HEK293 (cell line): ENCODE measurements at regions not wholly inside any gene's neighbourhood (a gene's known extent, or its start where the extent isn't known, plus 50 kb on each side); places are given as distances from the start of the nearest gene placed in this dataset.

ENCODE experiments used
- CTCF ChIA-PET: fragments of 350-600 bp; formaldehyde crosslinking; extraction: SDS; loops from one replicate; lab custom pipeline; 2021; ENCODE audit warnings: antibody characterized with exemption; lab: Yijun Ruan, JAX
- POLR2A ChIA-PET: fragments of 300-600 bp; formaldehyde crosslinking; extraction: SDS; loops from one replicate; lab custom pipeline; 2020; ENCODE audit warnings: antibody characterized with exemption, inconsistent platforms; lab: Yijun Ruan, JAX
- H3K27ac ChIP-seq: fragments of 200-500 bp; sonication (Bioruptor generic); 2 replicates; pipeline ENCODE4 v1.5.1; 2014; ENCODE audit warnings: low read depth, low read length, control low read depth, inconsistent platforms; ENCODE audit errors: extremely low read depth
- H3K36me3 ChIP-seq, 2 experiments: fragments of 200-500 bp in 1 of 2; sonication (Bioruptor generic) in 1 of 2; 1 replicate in 1 of 2; 2 replicates in 1 of 2; pipeline ENCODE4 v1.5.1; 2014 to 2017; ENCODE audit warnings: inconsistent platforms in 2 of 2, low read length in 2 of 2; ENCODE audit not compliant: control insufficient read depth in 2 of 2, insufficient read depth in 1 of 2
- H3K4me1 ChIP-seq: fragments of 200-500 bp; sonication (Bioruptor generic); 2 replicates; pipeline ENCODE4 v1.5.1; 2014; ENCODE audit warnings: mild to moderate bottlenecking, low read length, inconsistent platforms; ENCODE audit not compliant: control insufficient read depth, insufficient read depth
- H3K4me3 ChIP-seq: 2 replicates; pipeline ENCODE4 v1.5.1; 2011; ENCODE audit warnings: low read depth, mild to moderate bottlenecking, control low read depth, low read length, moderate library complexity
- H3K9me3 ChIP-seq: fragments of 200-500 bp; sonication (Bioruptor generic); 2 replicates; pipeline ENCODE4 v1.5.1; 2014; ENCODE audit warnings: low read depth, low read length, inconsistent platforms; ENCODE audit not compliant: control insufficient read depth, insufficient read depth
- KLF16 ChIP-seq: fragments of 450-650 bp; formaldehyde crosslinking; IDR thresholded peaks from 2 replicates; pipeline ENCODE4 v1.5.1; 2017; ENCODE audit warnings: missing biosample characterization, missing genetic modification characterization
- ZBTB20 ChIP-seq: fragments of 450-650 bp; formaldehyde crosslinking; IDR thresholded peaks from 2 replicates; pipeline ENCODE4 v1.5.1; 2016; ENCODE audit warnings: missing biosample characterization, missing genetic modification characterization
- ZNF138 ChIP-seq: fragments of 450-650 bp; formaldehyde crosslinking; IDR thresholded peaks from 2 replicates; pipeline ENCODE4 v1.5.1; 2016; ENCODE audit warnings: missing biosample characterization, missing genetic modification characterization, borderline replicate concordance
- ZNF175 ChIP-seq: fragments of 450-650 bp; formaldehyde crosslinking; IDR thresholded peaks from 2 replicates; pipeline ENCODE4 v1.5.1; 2016; ENCODE audit warnings: missing biosample characterization, missing genetic modification characterization
- ZNF501 ChIP-seq: fragments of 450-650 bp; formaldehyde crosslinking; IDR thresholded peaks from 2 replicates; pipeline ENCODE4 v1.5.1; 2016; ENCODE audit warnings: missing biosample characterization, missing genetic modification characterization
- ZNF510 ChIP-seq: fragments of 450-650 bp; formaldehyde crosslinking; IDR thresholded peaks from 2 replicates; pipeline ENCODE4 v1.5.1; 2018; ENCODE audit warnings: mild to moderate bottlenecking, missing genetic modification characterization, missing biosample characterization; ENCODE audit not compliant: insufficient replicate concordance
- ZNF571 ChIP-seq: fragments of 450-650 bp; formaldehyde crosslinking; IDR thresholded peaks from 2 replicates; pipeline ENCODE4 v1.5.0; 2017; ENCODE audit warnings: missing biosample characterization, missing genetic modification characterization
- ZNF626 ChIP-seq: fragments of 450-650 bp; sonication (Bioruptor Pico); formaldehyde crosslinking; IDR thresholded peaks from 2 replicates; pipeline ENCODE4 v1.5.1; 2018; ENCODE audit warnings: missing biosample characterization, missing genetic modification characterization, inconsistent platforms
- ZNF768 ChIP-seq: fragments of 450-650 bp; formaldehyde crosslinking; IDR thresholded peaks from 2 replicates; pipeline ENCODE4 v1.5.1; 2018; ENCODE audit warnings: missing biosample characterization, mild to moderate bottlenecking, missing genetic modification characterization
- ZNF791 ChIP-seq: fragments of 450-650 bp; formaldehyde crosslinking; IDR thresholded peaks from 2 replicates; pipeline ENCODE4 v1.5.1; 2016; ENCODE audit warnings: missing biosample characterization, missing genetic modification characterization
- ZNF792 ChIP-seq: fragments of 450-650 bp; formaldehyde crosslinking; IDR thresholded peaks from 2 replicates; pipeline ENCODE4 v1.5.1; 2016; ENCODE audit warnings: missing biosample characterization, missing genetic modification characterization
- ZSCAN16 ChIP-seq: fragments of 450-650 bp; formaldehyde crosslinking; IDR thresholded peaks from 2 replicates; pipeline ENCODE4 v1.5.1; 2016; ENCODE audit warnings: missing biosample characterization, missing genetic modification characterization
- TF ChIP-seq, protein P1 (sequence below): IDR thresholded peaks from 2 replicates; pipeline ENCODE4 v1.6.1; 2011; ENCODE audit warnings: mild to moderate bottlenecking, low read depth, low read length, borderline replicate concordance
- TF ChIP-seq, protein P2 (sequence below): fragments of 450-650 bp; formaldehyde crosslinking; IDR thresholded peaks from 2 replicates; pipeline ENCODE4 v1.5.1; 2016; ENCODE audit warnings: missing biosample characterization, missing genetic modification characterization
- TF ChIP-seq, protein P3 (sequence below): fragments of 450-650 bp; formaldehyde crosslinking; IDR thresholded peaks from 2 replicates; pipeline ENCODE4 v1.5.1; 2016; ENCODE audit warnings: missing biosample characterization, missing genetic modification characterization
- TF ChIP-seq, protein P4 (sequence below): fragments of 450-650 bp; formaldehyde crosslinking; IDR thresholded peaks from 2 replicates; pipeline ENCODE4 v1.5.1; 2016; ENCODE audit warnings: missing biosample characterization, missing genetic modification characterization
- TF ChIP-seq, protein P5 (sequence below): fragments of 450-650 bp; formaldehyde crosslinking; IDR thresholded peaks from 2 replicates; pipeline ENCODE4 v1.5.1; 2016; ENCODE audit warnings: missing biosample characterization, missing genetic modification characterization
- TF ChIP-seq, protein P6 (sequence below): fragments of 450-650 bp; formaldehyde crosslinking; IDR thresholded peaks from 2 replicates; pipeline ENCODE4 v1.5.1; 2016; ENCODE audit warnings: missing biosample characterization, missing genetic modification characterization

DNA sequence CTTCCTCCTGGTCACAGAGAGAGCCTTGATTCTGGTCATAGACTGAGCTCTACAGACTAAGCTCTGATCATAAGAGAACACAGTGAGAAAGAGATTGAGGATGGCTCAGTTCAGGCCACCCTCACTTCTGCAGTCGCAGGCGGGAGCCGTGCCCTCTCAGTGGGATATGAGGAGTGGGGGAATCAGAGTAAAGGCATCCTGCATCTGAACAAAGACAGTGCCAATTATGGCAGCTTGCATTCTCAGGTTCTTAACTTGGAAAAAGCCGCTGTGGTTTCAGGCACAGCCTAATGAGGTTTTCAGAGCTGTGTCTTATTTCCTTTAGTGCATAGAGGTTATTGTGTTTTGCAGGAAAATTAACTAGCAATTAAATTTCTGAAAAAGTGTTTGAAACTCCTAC, 134.4 kb upstream of the NLRP1 start (continued):
- TF ChIP-seq ZNF792 (tag by site-specific recombination) (no peak), ZBTB20 (tag by site-specific recombination) (no peak), ZNF768 (tag by site-specific recombination) (no peak), KLF16 (tag by site-specific recombination) (no peak)
- TF ChIP-seq, protein P1, sequence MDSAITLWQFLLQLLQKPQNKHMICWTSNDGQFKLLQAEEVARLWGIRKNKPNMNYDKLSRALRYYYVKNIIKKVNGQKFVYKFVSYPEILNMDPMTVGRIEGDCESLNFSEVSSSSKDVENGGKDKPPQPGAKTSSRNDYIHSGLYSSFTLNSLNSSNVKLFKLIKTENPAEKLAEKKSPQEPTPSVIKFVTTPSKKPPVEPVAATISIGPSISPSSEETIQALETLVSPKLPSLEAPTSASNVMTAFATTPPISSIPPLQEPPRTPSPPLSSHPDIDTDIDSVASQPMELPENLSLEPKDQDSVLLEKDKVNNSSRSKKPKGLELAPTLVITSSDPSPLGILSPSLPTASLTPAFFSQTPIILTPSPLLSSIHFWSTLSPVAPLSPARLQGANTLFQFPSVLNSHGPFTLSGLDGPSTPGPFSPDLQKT = no peak

DNA sequence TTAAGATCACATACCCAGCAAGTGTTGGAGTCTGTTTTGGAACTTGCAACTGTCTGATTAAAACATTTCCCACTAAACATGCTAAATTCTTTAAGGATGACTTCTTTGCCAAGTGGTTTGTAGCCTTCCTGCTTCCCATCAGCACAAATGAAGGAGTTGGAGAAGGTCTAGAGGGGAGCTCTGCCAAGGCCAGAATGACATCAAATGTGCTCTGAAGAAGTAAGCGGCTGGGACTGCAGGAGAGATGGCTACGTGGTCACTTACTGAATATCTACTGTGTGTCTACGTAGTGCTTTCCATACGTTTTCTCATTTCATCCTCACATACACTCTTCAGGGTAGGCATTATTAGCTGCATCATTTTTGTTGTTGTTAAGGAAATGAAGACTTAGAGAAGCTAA, 135.7 kb upstream of the NLRP1 start:
- ChIA-PET POLR2A (no interaction called here), CTCF (interaction anchor here (2.5 kb wide), 1 partner anchor 13 kb away, joined by 6 read pairs; no protein-coding TSS in a partner anchor)
- H3K36me3 ChIP-seq = no peaks in the 10 kb centered on the region
- no peak overlapping the region for H3K4me3 ChIP-seq
- H3K9me3 ChIP-seq = no peaks in the 10 kb centered on the region
- TF ChIP-seq ZNF626 (tag by site-specific recombination) (no peak), ZNF571 (tag by site-specific recombination) (no peak), ZNF175 (tag by site-specific recombination) (no peak), ZNF791 (tag by site-specific recombination) (no peak), ZNF501 (tag by site-specific recombination) (no peak), ZSCAN16 (tag by site-specific recombination) (no peak), ZNF510 (no peak), ZNF138 (tag by site-specific recombination) (no peak)
- TF ChIP-seq, protein P2, sequence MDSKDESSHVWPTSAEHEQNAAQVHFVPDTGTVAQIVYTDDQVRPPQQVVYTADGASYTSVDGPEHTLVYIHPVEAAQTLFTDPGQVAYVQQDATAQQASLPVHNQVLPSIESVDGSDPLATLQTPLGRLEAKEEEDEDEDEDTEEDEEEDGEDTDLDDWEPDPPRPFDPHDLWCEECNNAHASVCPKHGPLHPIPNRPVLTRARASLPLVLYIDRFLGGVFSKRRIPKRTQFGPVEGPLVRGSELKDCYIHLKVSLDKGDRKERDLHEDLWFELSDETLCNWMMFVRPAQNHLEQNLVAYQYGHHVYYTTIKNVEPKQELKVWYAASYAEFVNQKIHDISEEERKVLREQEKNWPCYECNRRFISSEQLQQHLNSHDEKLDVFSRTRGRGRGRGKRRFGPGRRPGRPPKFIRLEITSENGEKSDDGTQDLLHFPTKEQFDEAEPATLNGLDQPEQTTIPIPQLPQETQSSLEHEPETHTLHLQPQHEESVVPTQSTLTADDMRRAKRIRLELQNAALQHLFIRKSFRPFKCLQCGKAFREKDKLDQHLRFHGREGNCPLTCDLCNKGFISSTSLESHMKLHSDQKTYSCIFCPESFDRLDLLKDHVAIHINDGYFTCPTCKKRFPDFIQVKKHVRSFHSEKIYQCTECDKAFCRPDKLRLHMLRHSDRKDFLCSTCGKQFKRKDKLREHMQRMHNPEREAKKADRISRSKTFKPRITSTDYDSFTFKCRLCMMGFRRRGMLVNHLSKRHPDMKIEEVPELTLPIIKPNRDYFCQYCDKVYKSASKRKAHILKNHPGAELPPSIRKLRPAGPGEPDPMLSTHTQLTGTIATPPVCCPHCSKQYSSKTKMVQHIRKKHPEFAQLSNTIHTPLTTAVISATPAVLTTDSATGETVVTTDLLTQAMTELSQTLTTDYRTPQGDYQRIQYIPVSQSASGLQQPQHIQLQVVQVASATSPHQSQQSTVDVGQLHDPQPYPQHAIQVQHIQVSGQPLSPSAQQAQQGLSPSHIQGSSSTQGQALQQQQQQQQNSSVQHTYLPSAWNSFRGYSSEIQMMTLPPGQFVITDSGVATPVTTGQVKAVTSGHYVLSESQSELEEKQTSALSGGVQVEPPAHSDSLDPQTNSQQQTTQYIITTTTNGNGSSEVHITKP = no peak
- TF ChIP-seq, protein P3, sequence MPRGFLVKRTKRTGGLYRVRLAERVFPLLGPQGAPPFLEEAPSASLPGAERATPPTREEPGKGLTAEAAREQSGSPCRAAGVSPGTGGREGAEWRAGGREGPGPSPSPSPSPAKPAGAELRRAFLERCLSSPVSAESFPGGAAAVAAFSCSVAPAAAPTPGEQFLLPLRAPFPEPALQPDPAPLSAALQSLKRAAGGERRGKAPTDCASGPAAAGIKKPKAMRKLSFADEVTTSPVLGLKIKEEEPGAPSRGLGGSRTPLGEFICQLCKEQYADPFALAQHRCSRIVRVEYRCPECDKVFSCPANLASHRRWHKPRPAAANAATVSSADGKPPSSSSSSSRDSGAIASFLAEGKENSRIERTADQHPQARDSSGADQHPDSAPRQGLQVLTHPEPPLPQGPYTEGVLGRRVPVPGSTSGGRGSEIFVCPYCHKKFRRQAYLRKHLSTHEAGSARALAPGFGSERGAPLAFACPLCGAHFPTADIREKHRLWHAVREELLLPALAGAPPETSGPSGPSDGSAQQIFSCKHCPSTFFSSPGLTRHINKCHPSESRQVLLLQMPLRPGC (tag by site-specific recombination) = no peak
- TF ChIP-seq, protein P4, sequence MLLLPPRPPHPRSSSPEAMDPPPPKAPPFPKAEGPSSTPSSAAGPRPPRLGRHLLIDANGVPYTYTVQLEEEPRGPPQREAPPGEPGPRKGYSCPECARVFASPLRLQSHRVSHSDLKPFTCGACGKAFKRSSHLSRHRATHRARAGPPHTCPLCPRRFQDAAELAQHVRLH = no peak
- TF ChIP-seq, protein P5, sequence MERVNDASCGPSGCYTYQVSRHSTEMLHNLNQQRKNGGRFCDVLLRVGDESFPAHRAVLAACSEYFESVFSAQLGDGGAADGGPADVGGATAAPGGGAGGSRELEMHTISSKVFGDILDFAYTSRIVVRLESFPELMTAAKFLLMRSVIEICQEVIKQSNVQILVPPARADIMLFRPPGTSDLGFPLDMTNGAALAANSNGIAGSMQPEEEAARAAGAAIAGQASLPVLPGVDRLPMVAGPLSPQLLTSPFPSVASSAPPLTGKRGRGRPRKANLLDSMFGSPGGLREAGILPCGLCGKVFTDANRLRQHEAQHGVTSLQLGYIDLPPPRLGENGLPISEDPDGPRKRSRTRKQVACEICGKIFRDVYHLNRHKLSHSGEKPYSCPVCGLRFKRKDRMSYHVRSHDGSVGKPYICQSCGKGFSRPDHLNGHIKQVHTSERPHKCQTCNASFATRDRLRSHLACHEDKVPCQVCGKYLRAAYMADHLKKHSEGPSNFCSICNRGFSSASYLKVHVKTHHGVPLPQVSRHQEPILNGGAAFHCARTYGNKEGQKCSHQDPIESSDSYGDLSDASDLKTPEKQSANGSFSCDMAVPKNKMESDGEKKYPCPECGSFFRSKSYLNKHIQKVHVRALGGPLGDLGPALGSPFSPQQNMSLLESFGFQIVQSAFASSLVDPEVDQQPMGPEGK (tag by site-specific recombination) = no peak
- TF ChIP-seq, protein P6, sequence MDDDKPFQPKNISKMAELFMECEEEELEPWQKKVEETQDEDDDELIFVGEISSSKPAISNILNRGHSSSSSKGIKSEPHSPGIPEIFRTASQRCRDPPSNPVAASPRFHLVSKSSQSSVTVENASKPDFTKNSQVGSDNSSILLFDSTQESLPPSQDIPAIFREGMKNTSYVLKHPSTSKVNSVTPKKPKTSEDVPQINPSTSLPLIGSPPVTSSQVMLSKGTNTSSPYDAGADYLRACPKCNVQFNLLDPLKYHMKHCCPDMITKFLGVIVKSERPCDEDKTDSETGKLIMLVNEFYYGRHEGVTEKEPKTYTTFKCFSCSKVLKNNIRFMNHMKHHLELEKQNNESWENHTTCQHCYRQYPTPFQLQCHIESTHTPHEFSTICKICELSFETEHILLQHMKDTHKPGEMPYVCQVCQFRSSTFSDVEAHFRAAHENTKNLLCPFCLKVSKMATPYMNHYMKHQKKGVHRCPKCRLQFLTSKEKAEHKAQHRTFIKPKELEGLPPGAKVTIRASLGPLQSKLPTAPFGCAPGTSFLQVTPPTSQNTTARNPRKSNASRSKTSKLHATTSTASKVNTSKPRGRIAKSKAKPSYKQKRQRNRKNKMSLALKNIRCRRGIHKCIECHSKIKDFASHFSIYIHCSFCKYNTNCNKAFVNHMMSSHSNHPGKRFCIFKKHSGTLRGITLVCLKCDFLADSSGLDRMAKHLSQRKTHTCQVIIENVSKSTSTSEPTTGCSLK = no peak
- H3K27ac ChIP-seq = no peak overlapping the region
- no peaks in the 10 kb centered on the region for H3K4me1 ChIP-seq
